ENCODE measurements at regions not wholly inside any gene's neighbourhood (a gene's known extent, or its start where the extent isn't known, plus 50 kb on each side); places are given as distances from the start of the nearest gene placed in this dataset.

- Histone ChIP-seq H3K9me2 (replicated peaks; ENCODE audit: low read depth, low read length) (no peaks in the 10 kb centered on the region), H3F3A (ENCODE audit: low read depth) (no peaks in the 10 kb centered on the region), H3K4me2 (ENCODE audit: low read depth, low read length, poor library complexity, severe bottlenecking) (no peak overlapping the region), H3K36me3 (ENCODE audit: insufficient read depth, low read length) (no peaks in the 10 kb centered on the region), H3K4me1 (ENCODE audit: insufficient read depth, low read length, poor library complexity, severe bottlenecking) (no peaks in the 10 kb centered on the region), H3K27me3 (ENCODE audit: insufficient read depth, low read length, poor library complexity, severe bottlenecking) (no peaks in the 10 kb centered on the region), H2AFZ (ENCODE audit: low read length) (no peak overlapping the region), H3K4me3 (ENCODE audit: low read length, poor library complexity, severe bottlenecking) (no peak overlapping the region), H3K9ac (ENCODE audit: low read depth, low read length, poor library complexity, severe bottlenecking) (no peak overlapping the region), H3K9me3 (ENCODE audit: insufficient read depth, low read depth, low read length) (no peaks in the 10 kb centered on the region; the same call in 1 of the 2 replicates), H4K20me1 (ENCODE audit: insufficient read depth, low read length, poor library complexity, severe bottlenecking) (no peaks in the 10 kb centered on the region), H3K79me2 (ENCODE audit: insufficient read depth, low read length) (no peaks in the 10 kb centered on the region)
- no peak for TF ChIP-seq CTCF (conservative IDR thresholded peaks at IDR 0.05; ENCODE audit: low read length)
Measured at GRCh38 chr3:30308131-30308530, 298.3 kb upstream of the TGFBR2 start.

GRCh38 chr3:30309961-30310954 lies 296.1 kb upstream of the TGFBR2 start:
- Histone ChIP-seq H3K79me2 (ENCODE audit: insufficient read depth, low read length) (no peaks in the 10 kb centered on the region), H3K9me2 (replicated peaks; ENCODE audit: low read depth, low read length) (no peaks in the 10 kb centered on the region), H3K4me1 (ENCODE audit: insufficient read depth, low read length, poor library complexity, severe bottlenecking) (no peaks in the 10 kb centered on the region), H3K4me2 (ENCODE audit: low read depth, low read length, poor library complexity, severe bottlenecking) (no peak overlapping the region), H3K9me3 (ENCODE audit: insufficient read depth, low read depth, low read length) (no peaks in the 10 kb centered on the region), H3F3A (ENCODE audit: low read depth) (no peaks in the 10 kb centered on the region), H2AFZ (ENCODE audit: low read length) (no peak overlapping the region), H3K9ac (ENCODE audit: low read depth, low read length, poor library complexity, severe bottlenecking) (no peak overlapping the region), H3K36me3 (ENCODE audit: insufficient read depth, low read length) (no peaks in the 10 kb centered on the region), H4K20me1 (ENCODE audit: insufficient read depth, low read length, poor library complexity, severe bottlenecking) (no peaks in the 10 kb centered on the region), H3K4me3 (ENCODE audit: low read length, poor library complexity, severe bottlenecking) (no peak overlapping the region), H3K27me3 (ENCODE audit: insufficient read depth, low read length, poor library complexity, severe bottlenecking) (no peaks in the 10 kb centered on the region)
- no peak for TF ChIP-seq EZH2phosphoT487 (IDR thresholded peaks at IDR 0.05; ENCODE audit: borderline replicate concordance)
- TF ChIP-seq CTCF (conservative IDR thresholded peaks at IDR 0.05; ENCODE audit: low read length): no peak

DNA sequence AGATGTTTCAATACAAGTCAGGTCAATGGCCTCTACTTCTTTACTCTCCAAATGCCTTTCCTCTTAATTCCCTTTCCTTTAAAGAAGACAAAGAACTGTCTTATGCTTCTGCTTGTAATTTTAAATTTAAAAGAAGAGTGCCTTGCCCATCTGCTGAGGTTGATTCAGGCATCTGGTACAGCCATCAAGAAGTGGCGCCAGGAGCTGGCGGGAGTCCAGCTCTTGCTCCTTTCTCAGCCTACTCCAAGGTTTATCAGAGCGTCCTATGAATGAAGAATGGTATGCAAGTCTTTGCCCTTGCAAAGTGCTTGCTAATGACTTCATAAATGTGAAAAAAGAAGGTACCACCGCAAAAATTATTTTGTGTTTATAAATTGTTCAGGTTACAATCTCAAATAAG lies 294.6 kb upstream of the TGFBR2 start:
- Histone ChIP-seq H3F3A (ENCODE audit: low read depth) (no peaks in the 10 kb centered on the region), H3K9me2 (replicated peaks; ENCODE audit: low read depth, low read length) (no peaks in the 10 kb centered on the region), H3K36me3 (ENCODE audit: insufficient read depth, low read length) (no peaks in the 10 kb centered on the region), H3K4me1 (ENCODE audit: insufficient read depth, low read length, poor library complexity, severe bottlenecking) (no peaks in the 10 kb centered on the region), H3K27me3 (ENCODE audit: insufficient read depth, low read length, poor library complexity, severe bottlenecking) (no peaks in the 10 kb centered on the region), H3K9ac (ENCODE audit: low read depth, low read length, poor library complexity, severe bottlenecking) (no peak overlapping the region), H3K9me3 (ENCODE audit: insufficient read depth, low read depth, low read length) (0 out of 2 replicates have a peak, but pooled peaks cover 1% of the 10 kb centered on the region), H3K4me2 (ENCODE audit: low read depth, low read length, poor library complexity, severe bottlenecking) (no peak overlapping the region), H2AFZ (ENCODE audit: low read length) (no peak overlapping the region), H3K79me2 (ENCODE audit: insufficient read depth, low read length) (no peaks in the 10 kb centered on the region), H4K20me1 (ENCODE audit: insufficient read depth, low read length, poor library complexity, severe bottlenecking) (no peaks in the 10 kb centered on the region), H3K4me3 (ENCODE audit: low read length, poor library complexity, severe bottlenecking) (no peak overlapping the region)
- TF ChIP-seq EZH2phosphoT487 (IDR thresholded peaks at IDR 0.05; ENCODE audit: borderline replicate concordance): no peak
- TF ChIP-seq CTCF (conservative IDR thresholded peaks at IDR 0.05; ENCODE audit: low read length): no peak
